ENCODE measurements at regions not wholly inside any gene's neighbourhood (a gene's known extent, or its start where the extent isn't known, plus 50 kb on each side); places are given as distances from the start of the nearest gene placed in this dataset.

- Histone ChIP-seq H2BK120ac (ENCODE audit: low read depth, low read length) (no peak overlapping the region), H4K91ac (ENCODE audit: low read length) (no peak overlapping the region), H3K27ac (ENCODE audit: low read length, poor library complexity, severe bottlenecking) (no peak overlapping the region), H3K4me3 (ENCODE audit: insufficient read depth in 1 of 2, low read depth in 1 of 2, low read length in 2 of 2) (no peak overlapping the region), H3K9me3 (ENCODE audit: control insufficient read depth, low read length) (no peaks in the 10 kb centered on the region), H2BK5ac (ENCODE audit: low read depth, low read length, poor library complexity, severe bottlenecking) (no peak overlapping the region), H3K9ac (ENCODE audit: low read length) (no peak overlapping the region), H2BK12ac (ENCODE audit: low read length in 2 of 2) (no peak overlapping the region), H3K27me3 (ENCODE audit: control insufficient read depth in 1 of 2, insufficient read depth in 1 of 2, low read length in 2 of 2) (no peaks in the 10 kb centered on the region), H3K36me3 (ENCODE audit: control insufficient read depth in 1 of 2, insufficient read depth in 2 of 2, low read depth in 1 of 2, low read length in 2 of 2) (no peaks in the 10 kb centered on the region), H3K4ac (ENCODE audit: low read depth in 1 of 2, low read length in 2 of 2) (no peak overlapping the region), H3K79me1 (replicated peaks; ENCODE audit: low read length, poor library complexity, severe bottlenecking) (no peaks in the 10 kb centered on the region), H2AFZ (ENCODE audit: low read depth, low read length) (no peak overlapping the region), H3K18ac (ENCODE audit: low read depth in 1 of 2, low read length in 2 of 2) (no peak overlapping the region), H3K14ac (ENCODE audit: low read length in 2 of 2) (no peak overlapping the region), H4K8ac (ENCODE audit: low read length) (no peak overlapping the region), H2AK5ac (ENCODE audit: low read length, severe bottlenecking) (no peak overlapping the region), H3K4me2 (ENCODE audit: low read length, poor library complexity, severe bottlenecking) (no peak overlapping the region), H3K4me1 (ENCODE audit: control insufficient read depth, insufficient read depth, low read depth, low read length) (no peaks in the 10 kb centered on the region), H2BK15ac (ENCODE audit: low read depth, poor library complexity, severe bottlenecking) (no peak overlapping the region), H3K23ac (ENCODE audit: low read length in 2 of 2) (no peak overlapping the region)
- DNase-seq = no peak
- 94% methylated on average over 1 of the region's 2 CpGs for WGBS
Measured at GRCh38 chr2:193690572-193690971, 1495.8 kb upstream of the TMEFF2 start.

GRCh38 chr2:193687195-193687594 is 1492.5 kb upstream of the TMEFF2 start:
- no peak overlapping the region for H3K4me3 ChIP-seq (ENCODE audit: insufficient read depth in 1 of 2, low read depth in 1 of 2, low read length in 2 of 2)
- no peak overlapping the region for H2BK12ac ChIP-seq (ENCODE audit: low read length in 2 of 2)
- H2AK5ac ChIP-seq (ENCODE audit: low read length, severe bottlenecking) = no peak overlapping the region
- no peak overlapping the region for H3K4me2 ChIP-seq (ENCODE audit: low read length, poor library complexity, severe bottlenecking)
- H4K8ac ChIP-seq (ENCODE audit: low read length) = no peak overlapping the region
- H3K9ac ChIP-seq (ENCODE audit: low read length) = no peak overlapping the region
- H4K91ac ChIP-seq (ENCODE audit: low read length) = no peak overlapping the region
- no peak overlapping the region for H3K4ac ChIP-seq (ENCODE audit: low read depth in 1 of 2, low read length in 2 of 2)
- no peak overlapping the region for H3K18ac ChIP-seq (ENCODE audit: low read depth in 1 of 2, low read length in 2 of 2)
- H3K79me1 ChIP-seq (replicated peaks; ENCODE audit: low read length, poor library complexity, severe bottlenecking) = no peaks in the 10 kb centered on the region
- H3K36me3 ChIP-seq (ENCODE audit: control insufficient read depth in 1 of 2, insufficient read depth in 2 of 2, low read depth in 1 of 2, low read length in 2 of 2) = no peaks in the 10 kb centered on the region
- H2BK15ac ChIP-seq (ENCODE audit: low read depth, poor library complexity, severe bottlenecking) = no peak overlapping the region
- no peak overlapping the region for H2AFZ ChIP-seq (ENCODE audit: low read depth, low read length)
- H3K14ac ChIP-seq (ENCODE audit: low read length in 2 of 2) = no peak overlapping the region
- 88% methylated on average over 3 of the region's 4 CpGs for WGBS
- H3K9me3 ChIP-seq (ENCODE audit: control insufficient read depth, low read length) = no peaks in the 10 kb centered on the region
- H3K27ac ChIP-seq (ENCODE audit: low read length, poor library complexity, severe bottlenecking) = no peak overlapping the region
- H2BK120ac ChIP-seq (ENCODE audit: low read depth, low read length) = no peak overlapping the region
- H3K27me3 ChIP-seq (ENCODE audit: control insufficient read depth in 1 of 2, insufficient read depth in 1 of 2, low read length in 2 of 2) = no peaks in the 10 kb centered on the region
- H3K23ac ChIP-seq (ENCODE audit: low read length in 2 of 2) = no peak overlapping the region
- H3K4me1 ChIP-seq (ENCODE audit: control insufficient read depth, insufficient read depth, low read depth, low read length) = no peaks in the 10 kb centered on the region
- no peak for DNase-seq
- no peak overlapping the region for H2BK5ac ChIP-seq (ENCODE audit: low read depth, low read length, poor library complexity, severe bottlenecking)

GRCh38 chr2:193679847-193680246 is 1485.1 kb upstream of the TMEFF2 start:
- H3K4me3 ChIP-seq (ENCODE audit: insufficient read depth in 1 of 2, low read depth in 1 of 2, low read length in 2 of 2) = no peak overlapping the region
- H3K27ac ChIP-seq (ENCODE audit: low read length, poor library complexity, severe bottlenecking) = no peak overlapping the region
- H2BK12ac ChIP-seq (ENCODE audit: low read length in 2 of 2) = no peak overlapping the region
- no peaks in the 10 kb centered on the region for H3K79me1 ChIP-seq (replicated peaks; ENCODE audit: low read length, poor library complexity, severe bottlenecking)
- no peaks in the 10 kb centered on the region for H3K36me3 ChIP-seq (ENCODE audit: control insufficient read depth in 1 of 2, insufficient read depth in 2 of 2, low read depth in 1 of 2, low read length in 2 of 2)
- no peak overlapping the region for H3K9ac ChIP-seq (ENCODE audit: low read length)
- H3K14ac ChIP-seq (ENCODE audit: low read length in 2 of 2) = no peak overlapping the region
- WGBS = 35% methylated on average over 1 of the region's 1 CpG
- H4K91ac ChIP-seq (ENCODE audit: low read length) = no peak overlapping the region
- no peaks in the 10 kb centered on the region for H3K9me3 ChIP-seq (ENCODE audit: control insufficient read depth, low read length)
- no peak overlapping the region for H2AFZ ChIP-seq (ENCODE audit: low read depth, low read length)
- no peak overlapping the region for H3K4me2 ChIP-seq (ENCODE audit: low read length, poor library complexity, severe bottlenecking)
- no peak overlapping the region for H4K8ac ChIP-seq (ENCODE audit: low read length)
- H2BK15ac ChIP-seq (ENCODE audit: low read depth, poor library complexity, severe bottlenecking) = no peak overlapping the region
- no peaks in the 10 kb centered on the region for H3K4me1 ChIP-seq (ENCODE audit: control insufficient read depth, insufficient read depth, low read depth, low read length)
- no peak overlapping the region for H3K4ac ChIP-seq (ENCODE audit: low read depth in 1 of 2, low read length in 2 of 2)
- H2BK5ac ChIP-seq (ENCODE audit: low read depth, low read length, poor library complexity, severe bottlenecking) = no peak overlapping the region
- no peak overlapping the region for H2BK120ac ChIP-seq (ENCODE audit: low read depth, low read length)
- H3K18ac ChIP-seq (ENCODE audit: low read depth in 1 of 2, low read length in 2 of 2) = no peak overlapping the region
- no peaks in the 10 kb centered on the region for H3K27me3 ChIP-seq (ENCODE audit: control insufficient read depth in 1 of 2, insufficient read depth in 1 of 2, low read length in 2 of 2)
- no peak overlapping the region for H3K23ac ChIP-seq (ENCODE audit: low read length in 2 of 2)
- H2AK5ac ChIP-seq (ENCODE audit: low read length, severe bottlenecking) = no peak overlapping the region
- no peak for DNase-seq

GRCh38 chr2:193670478-193670877 is 1475.7 kb upstream of the TMEFF2 start:
- H3K4me3 ChIP-seq (ENCODE audit: insufficient read depth in 1 of 2, low read depth in 1 of 2, low read length in 2 of 2) = no peak overlapping the region
- no peak overlapping the region for H3K9ac ChIP-seq (ENCODE audit: low read length)
- H3K14ac ChIP-seq (ENCODE audit: low read length in 2 of 2) = no peak overlapping the region
- H3K4me2 ChIP-seq (ENCODE audit: low read length, poor library complexity, severe bottlenecking) = no peak overlapping the region
- no peaks in the 10 kb centered on the region for H3K36me3 ChIP-seq (ENCODE audit: control insufficient read depth in 1 of 2, insufficient read depth in 2 of 2, low read depth in 1 of 2, low read length in 2 of 2)
- no peak overlapping the region for H2AK5ac ChIP-seq (ENCODE audit: low read length, severe bottlenecking)
- H4K8ac ChIP-seq (ENCODE audit: low read length) = no peak overlapping the region
- H3K23ac ChIP-seq (ENCODE audit: low read length in 2 of 2) = no peak overlapping the region
- no peaks in the 10 kb centered on the region for H3K9me3 ChIP-seq (ENCODE audit: control insufficient read depth, low read length)
- H3K27ac ChIP-seq (ENCODE audit: low read length, poor library complexity, severe bottlenecking) = no peak overlapping the region
- no peak overlapping the region for H4K91ac ChIP-seq (ENCODE audit: low read length)
- H2BK15ac ChIP-seq (ENCODE audit: low read depth, poor library complexity, severe bottlenecking) = no peak overlapping the region
- DNase-seq = no peak
- H3K27me3 ChIP-seq (ENCODE audit: control insufficient read depth in 1 of 2, insufficient read depth in 1 of 2, low read length in 2 of 2) = no peaks in the 10 kb centered on the region
- H3K4me1 ChIP-seq (ENCODE audit: control insufficient read depth, insufficient read depth, low read depth, low read length) = no peaks in the 10 kb centered on the region
- no peaks in the 10 kb centered on the region for H3K79me1 ChIP-seq (replicated peaks; ENCODE audit: low read length, poor library complexity, severe bottlenecking)
- H2BK5ac ChIP-seq (ENCODE audit: low read depth, low read length, poor library complexity, severe bottlenecking) = no peak overlapping the region
- H3K4ac ChIP-seq (ENCODE audit: low read depth in 1 of 2, low read length in 2 of 2) = no peak overlapping the region
- H2BK12ac ChIP-seq (ENCODE audit: low read length in 2 of 2) = no peak overlapping the region
- H2AFZ ChIP-seq (ENCODE audit: low read depth, low read length) = no peak overlapping the region
- H2BK120ac ChIP-seq (ENCODE audit: low read depth, low read length) = no peak overlapping the region
- 93% methylated on average over 1 of the region's 1 CpG for WGBS
- H3K18ac ChIP-seq (ENCODE audit: low read depth in 1 of 2, low read length in 2 of 2) = no peak overlapping the region
